ENCODE measurements at regions not wholly inside any gene's neighbourhood (a gene's known extent, or its start where the extent isn't known, plus 50 kb on each side); places are given as distances from the start of the nearest gene placed in this dataset.
A peak's percentile ranks its signal among the peaks of the same experiment; 100 is the strongest.

- no peak overlapping the region for H3K4me3 ChIP-seq
- peak overlapping the region in 5 of 21 experiments; percentile 10 to 86 (median 75) for H3K27ac ChIP-seq
Measured at GRCh38 chr7:17659126-17659525, 281.2 kb downstream of the SNX13 start.

- peak overlapping the region in 10 of 21 experiments; percentile 1 to 93 (median 71) for H3K27ac ChIP-seq
- no peak overlapping the region for H3K4me3 ChIP-seq
Measured at GRCh38 chr7:17660116-17660515, 280.2 kb downstream of the SNX13 start.

DNA sequence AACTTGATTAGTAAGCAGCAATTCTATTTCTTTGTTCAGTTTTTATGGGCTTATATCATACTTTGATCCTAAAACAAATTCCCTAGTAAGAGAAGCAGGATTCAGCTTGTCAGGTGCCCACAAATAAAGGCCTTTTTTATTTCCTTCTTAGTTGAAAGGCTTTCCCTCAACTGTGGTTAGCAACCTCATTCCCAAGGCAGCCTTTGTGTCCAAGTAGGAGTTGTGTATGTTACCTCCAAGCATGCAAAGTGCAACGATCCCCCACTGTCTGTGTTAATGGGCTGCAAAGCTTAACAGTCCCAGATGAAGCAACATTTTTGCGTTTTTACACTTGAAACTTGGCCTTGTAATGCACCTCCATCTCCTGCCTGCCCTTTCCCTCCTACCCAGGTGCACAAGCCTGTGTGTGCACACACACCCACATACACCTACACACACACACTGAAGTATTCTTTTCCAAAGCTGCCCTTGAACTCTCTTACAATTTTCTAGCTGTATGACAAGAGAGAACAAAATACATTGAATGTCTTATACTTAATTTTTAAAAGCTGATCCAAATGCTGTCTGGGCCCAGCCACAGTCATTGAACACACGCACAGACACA lies 278.2 kb downstream of the SNX13 start:
- H3K27ac ChIP-seq: peak overlapping the region in 14 of 21 experiments; percentile 46 to 93 (median 66)

GRCh38 chr7:17663061-17663675 lies 277.1 kb downstream of the SNX13 start:
- Histone ChIP-seq H3K4me3 (no peak overlapping the region), H3K27ac (peak overlapping the region in 18 of 21 experiments; percentile 22 to 93 (median 68))

More for the DNA sequence above, 278.2 kb downstream of the SNX13 start:
- no peak overlapping the region for H3K4me3 ChIP-seq

DNA sequence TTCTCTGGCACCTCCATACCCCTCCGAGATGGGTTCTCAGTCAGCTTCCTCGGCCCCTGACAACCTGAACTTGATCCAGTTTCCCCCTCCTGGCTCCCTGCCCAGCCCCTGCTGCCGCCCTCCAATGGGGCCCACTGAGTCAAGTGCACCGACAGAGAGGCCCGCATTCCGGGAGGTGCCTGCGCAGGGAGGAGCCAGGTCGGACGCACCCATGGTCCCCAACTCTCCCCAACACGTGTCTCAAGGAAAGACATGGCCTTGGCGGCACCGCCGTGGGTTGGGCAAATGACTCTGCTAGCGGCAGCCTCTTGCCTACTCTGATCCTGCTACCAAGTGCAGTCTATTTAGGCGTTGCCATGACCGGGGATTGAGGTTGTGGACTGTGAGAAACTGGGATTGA lies 275.3 kb downstream of the SNX13 start:
- Histone ChIP-seq H3K27ac (peak overlapping the region in 2 of 21 experiments; percentile 3 to 84), H3K4me3 (no peak overlapping the region)

GRCh38 chr7:17668122-17668521 lies 272.2 kb downstream of the SNX13 start:
- Histone ChIP-seq H3K27ac (no peak overlapping the region), H3K4me3 (no peak overlapping the region)

DNA sequence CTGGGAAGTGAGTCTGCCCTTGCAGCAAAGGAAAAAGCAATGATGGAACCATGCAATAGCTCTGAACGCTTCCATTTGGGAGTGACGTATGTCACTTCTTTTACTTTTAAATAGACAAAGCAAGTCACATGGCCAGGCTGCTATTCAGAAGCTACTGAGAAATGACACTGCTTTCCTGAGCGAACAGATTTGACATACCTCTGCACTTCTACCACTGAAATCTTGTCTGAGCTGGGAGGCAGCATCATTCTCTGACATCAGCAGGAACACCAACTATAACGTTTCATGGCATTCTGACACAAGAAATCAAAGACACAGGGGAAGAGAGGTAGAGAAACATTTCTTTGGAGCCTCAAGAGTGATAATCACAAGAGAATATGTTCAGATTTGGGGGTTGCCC lies 271.1 kb downstream of the SNX13 start:
- Histone ChIP-seq H3K4me3 (no peak overlapping the region), H3K27ac (no peak overlapping the region)

DNA sequence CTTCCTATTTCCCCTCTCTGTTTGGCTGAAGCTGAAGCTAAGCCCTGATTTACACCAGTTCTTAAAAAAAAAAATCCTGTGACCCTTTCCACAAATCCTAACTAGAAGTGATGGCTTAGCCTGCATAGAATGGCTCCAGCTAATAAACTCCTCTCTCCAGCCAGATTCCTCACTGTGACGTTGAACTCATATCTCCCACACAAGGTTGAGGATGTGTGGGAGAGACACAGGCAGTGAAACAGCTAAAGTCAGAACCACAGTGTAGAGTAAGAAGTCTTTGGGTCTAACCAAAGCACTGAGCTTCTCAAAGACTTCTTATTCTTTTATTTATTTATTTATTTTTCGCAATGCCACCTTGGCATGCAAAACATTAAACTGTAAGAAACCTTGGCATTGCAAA lies 268.3 kb downstream of the SNX13 start:
- Histone ChIP-seq H3K4me3 (no peak overlapping the region), H3K27ac (no peak overlapping the region)

DNA sequence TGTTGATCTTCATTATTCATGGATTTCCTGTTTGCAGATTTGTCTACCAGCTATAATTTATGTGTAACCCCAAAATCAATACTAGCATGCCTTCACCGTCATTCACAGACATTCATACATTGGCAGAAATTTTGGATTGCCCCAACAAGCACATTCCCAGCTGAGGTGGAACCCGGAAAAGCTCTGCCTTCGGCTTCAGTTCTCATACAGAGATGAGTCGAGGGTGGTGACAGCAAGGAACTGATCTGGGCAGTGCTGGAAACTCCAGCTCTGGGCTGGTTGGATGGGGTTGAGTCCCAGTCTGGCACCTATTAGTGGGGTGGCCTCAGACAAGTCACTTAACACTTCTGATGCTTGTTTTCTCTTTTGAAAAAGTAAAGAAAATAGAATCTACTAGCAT lies 267.5 kb downstream of the SNX13 start:
- Histone ChIP-seq H3K27ac (peak overlapping the region in 3 of 21 experiments; percentile 20 to 78 (median 73)), H3K4me3 (no peak overlapping the region)

GRCh38 chr7:17674166-17674942 lies 265.9 kb downstream of the SNX13 start:
- no peak overlapping the region for H3K4me3 ChIP-seq
- peak overlapping the region in 18 of 21 experiments; percentile 14 to 78 (median 60) for H3K27ac ChIP-seq

DNA sequence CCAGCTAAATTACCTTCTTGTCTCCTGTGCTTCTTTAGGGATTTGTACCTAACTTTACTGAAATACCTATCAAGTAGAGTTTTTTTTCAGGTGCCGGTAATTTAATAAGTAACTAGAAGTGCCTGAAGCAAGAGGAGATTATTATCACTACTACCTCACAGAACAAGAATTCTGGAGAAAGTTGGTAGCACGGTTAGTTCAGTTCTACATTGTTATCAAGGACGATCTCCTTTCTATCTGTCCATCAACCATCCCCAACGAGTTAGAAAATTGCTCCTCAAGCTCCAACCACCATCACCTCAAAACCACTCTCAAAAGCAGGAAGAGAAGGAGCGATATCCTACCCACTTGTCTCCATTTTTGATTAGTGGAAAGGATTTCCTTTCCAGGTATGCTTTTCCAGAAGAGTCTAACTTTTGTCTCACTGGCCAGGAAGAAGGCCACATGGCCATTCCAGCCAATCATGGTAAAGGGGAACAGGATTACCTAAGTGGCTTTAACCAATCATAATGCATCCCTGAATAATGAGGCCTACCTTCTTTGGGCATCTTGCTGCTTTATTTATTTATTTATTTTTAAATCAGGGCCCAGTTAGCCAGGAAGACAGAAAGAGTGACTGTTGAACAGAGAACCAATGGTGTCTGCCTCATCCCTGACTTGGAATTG lies 265.2 kb downstream of the SNX13 start:
- no peak overlapping the region for H3K4me3 ChIP-seq
- peak overlapping the region in 17 of 21 experiments; percentile 14 to 78 (median 61) for H3K27ac ChIP-seq

DNA sequence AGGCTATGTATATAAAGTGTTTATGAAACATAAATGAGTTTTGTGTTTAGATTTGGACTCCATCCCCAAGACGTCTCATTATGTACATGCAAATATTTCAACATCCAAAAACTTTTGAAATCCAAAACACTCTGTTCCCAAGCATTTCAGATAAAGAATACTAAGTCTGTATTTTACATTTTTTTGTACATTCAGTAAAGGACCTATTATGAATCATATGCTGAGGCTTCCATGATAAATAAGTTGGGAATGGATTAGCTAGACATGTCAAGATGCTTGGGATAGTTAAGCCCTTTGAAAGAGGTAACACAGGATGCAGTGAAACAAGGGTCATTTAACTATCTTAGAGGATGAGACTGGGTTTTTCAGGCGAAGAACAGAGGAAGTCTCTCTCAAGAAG lies 262.9 kb downstream of the SNX13 start:
- Histone ChIP-seq H3K4me3 (no peak overlapping the region), H3K27ac (peak overlapping the region in 7 of 21 experiments; percentile 7 to 81 (median 79))

- Histone ChIP-seq H3K27ac (peak overlapping the region in 12 of 21 experiments; percentile 31 to 81 (median 66)), H3K4me3 (no peak overlapping the region)
Measured at GRCh38 chr7:17678896-17679295, 261.4 kb downstream of the SNX13 start.

DNA sequence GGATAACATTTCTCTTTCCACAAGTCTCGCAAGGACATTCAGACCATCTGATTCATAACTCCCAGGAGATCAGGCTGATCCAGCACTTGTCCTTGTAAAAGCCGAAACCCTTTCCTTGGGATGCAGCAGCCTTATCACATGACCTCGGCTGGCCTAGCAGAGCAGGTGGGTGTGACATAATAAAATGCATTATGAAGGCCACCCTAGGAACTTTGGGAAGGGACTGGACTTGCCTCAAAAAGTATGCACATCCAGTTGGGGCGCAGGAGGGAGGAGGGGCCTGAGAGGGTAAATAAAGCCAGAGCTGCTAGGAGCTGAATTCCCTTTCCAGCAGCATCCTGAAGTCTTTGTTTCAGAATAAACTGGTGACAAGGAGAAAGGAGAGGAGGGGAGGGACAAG lies 260.8 kb downstream of the SNX13 start:
- peak overlapping the region in 17 of 21 experiments; percentile 24 to 81 (median 70) for H3K27ac ChIP-seq
- no peak overlapping the region for H3K4me3 ChIP-seq

GRCh38 chr7:17680026-17680425 lies 260.3 kb downstream of the SNX13 start:
- Histone ChIP-seq H3K27ac (peak overlapping the region in 18 of 21 experiments; percentile 19 to 81 (median 70)), H3K4me3 (no peak overlapping the region)

DNA sequence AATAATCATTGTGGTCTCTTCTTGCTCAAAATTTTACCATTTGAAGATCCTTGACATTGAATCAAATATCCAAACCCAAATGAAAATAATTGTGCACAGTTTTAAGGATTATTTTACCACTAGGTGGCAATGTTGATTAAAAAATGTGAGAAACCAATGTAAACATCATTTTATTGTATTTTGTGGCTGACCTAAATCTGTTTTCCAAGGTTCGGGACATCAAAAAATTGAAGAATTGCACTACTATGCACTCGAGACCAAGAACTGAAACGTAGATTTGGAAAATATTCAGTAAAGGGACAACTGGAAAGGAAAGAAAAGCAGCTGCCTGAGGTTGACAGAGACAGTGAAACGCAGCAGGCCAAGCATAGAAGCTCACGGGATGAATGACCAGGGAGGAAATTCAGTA lies 259.3 kb downstream of the SNX13 start:
- peak overlapping the region in 16 of 21 experiments; percentile 19 to 81 (median 66) for H3K27ac ChIP-seq

GRCh38 chr7:17681965-17682364 lies 258.3 kb downstream of the SNX13 start:
- H3K4me3 ChIP-seq: no peak overlapping the region

More for the DNA sequence above, 259.3 kb downstream of the SNX13 start:
- H3K4me3 ChIP-seq: no peak overlapping the region

GRCh38 chr7:17682586-17682985 lies 257.7 kb downstream of the SNX13 start:
- Histone ChIP-seq H3K4me3 (no peak overlapping the region), H3K27ac (peak overlapping the region in 8 of 21 experiments; percentile 8 to 81 (median 40))

More at GRCh38 chr7:17681965-17682364, 258.3 kb downstream of the SNX13 start:
- peak overlapping the region in 8 of 21 experiments; percentile 28 to 81 (median 76) for H3K27ac ChIP-seq

- no peak overlapping the region for H3K4me3 ChIP-seq
- H3K27ac ChIP-seq: no peak overlapping the region
Measured at GRCh38 chr7:17685141-17685540, 255.2 kb downstream of the SNX13 start.

DNA sequence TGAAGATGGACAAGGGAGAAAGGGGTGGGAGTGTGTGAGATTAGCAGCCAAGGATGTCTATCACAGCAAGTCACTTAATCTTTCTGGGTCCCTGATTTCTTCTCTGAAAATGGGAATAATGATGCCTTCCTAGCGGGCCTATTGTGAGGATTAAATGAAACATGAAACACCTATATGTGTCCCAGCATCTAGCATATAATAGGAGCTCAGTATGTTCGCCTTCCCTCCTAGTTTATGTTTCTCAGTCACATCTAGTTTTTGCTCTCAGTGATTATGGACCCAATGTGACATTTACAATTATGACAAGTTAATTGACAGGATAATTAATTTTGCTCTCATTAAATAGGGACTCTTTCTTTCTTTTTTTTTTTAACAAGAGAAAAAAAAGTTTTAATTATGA lies 252.9 kb downstream of the SNX13 start:
- H3K4me3 ChIP-seq: no peak overlapping the region
- no peak overlapping the region for H3K27ac ChIP-seq

Measured in skin epidermis (tissue), 12 donors.